ENCODE measurements at regions not wholly inside any gene's neighbourhood (a gene's known extent, or its start where the extent isn't known, plus 50 kb on each side); places are given as distances from the start of the nearest gene placed in this dataset.

- DNase-seq (ENCODE audit: insufficient read length, low spot score) (no peak), FAIRE-seq (no peak)
- TF ChIP-seq TAF1 (IDR thresholded peaks at IDR 0.05; ENCODE audit: low read depth, low read length), result no peak
- TF ChIP-seq PAX5 (IDR thresholded peaks at IDR 0.05; ENCODE audit: insufficient read depth, low read length, severe bottlenecking), result no peak
- no peak for TF ChIP-seq POLR2AphosphoS5 (IDR thresholded peaks at IDR 0.05; ENCODE audit: low read depth, low read length)
- no peak for TF ChIP-seq SPI1 (IDR thresholded peaks at IDR 0.05; ENCODE audit: low read depth, low read length)
- no peak for TF ChIP-seq POLR2A (IDR thresholded peaks at IDR 0.05; ENCODE audit: low read depth, low read length)
Observed at GRCh38 chr9:36742264-36742663, 169.6 kb downstream of the MELK start.

GRCh38 chr9:36744678-36745077 is 172.0 kb downstream of the MELK start:
- TF ChIP-seq SPI1 (IDR thresholded peaks at IDR 0.05; ENCODE audit: low read depth, low read length) (no peak), PAX5 (IDR thresholded peaks at IDR 0.05; ENCODE audit: insufficient read depth, low read length, severe bottlenecking) (no peak), TAF1 (IDR thresholded peaks at IDR 0.05; ENCODE audit: low read depth, low read length) (no peak), POLR2AphosphoS5 (IDR thresholded peaks at IDR 0.05; ENCODE audit: low read depth, low read length) (no peak), POLR2A (IDR thresholded peaks at IDR 0.05; ENCODE audit: low read depth, low read length) (no peak), POU2F2 (IDR thresholded peaks at IDR 0.05; ENCODE audit: low read depth, low read length) (no peak)
- no peak for DNase-seq (ENCODE audit: insufficient read length, low spot score)
- FAIRE-seq, result no peak

- DNase-seq (ENCODE audit: insufficient read length, low spot score) (no peak), FAIRE-seq (no peak)
- TF ChIP-seq SPI1 (IDR thresholded peaks at IDR 0.05; ENCODE audit: low read depth, low read length) (no peak), PAX5 (IDR thresholded peaks at IDR 0.05; ENCODE audit: insufficient read depth, low read length, severe bottlenecking) (no peak), POLR2AphosphoS5 (IDR thresholded peaks at IDR 0.05; ENCODE audit: low read depth, low read length) (no peak), POLR2A (IDR thresholded peaks at IDR 0.05; ENCODE audit: low read depth, low read length) (no peak), TAF1 (IDR thresholded peaks at IDR 0.05; ENCODE audit: low read depth, low read length) (no peak), POU2F2 (IDR thresholded peaks at IDR 0.05; ENCODE audit: low read depth, low read length) (no peak)
Observed at GRCh38 chr9:36745977-36746376, 173.3 kb downstream of the MELK start.

- DNase-seq (ENCODE audit: insufficient read length, low spot score) (no peak), FAIRE-seq (no peak)
- no peak for TF ChIP-seq POU2F2 (IDR thresholded peaks at IDR 0.05; ENCODE audit: low read depth, low read length)
- TF ChIP-seq POLR2AphosphoS5 (IDR thresholded peaks at IDR 0.05; ENCODE audit: low read depth, low read length), result no peak
- TF ChIP-seq SPI1 (IDR thresholded peaks at IDR 0.05; ENCODE audit: low read depth, low read length), result no peak
- no peak for TF ChIP-seq TAF1 (IDR thresholded peaks at IDR 0.05; ENCODE audit: low read depth, low read length)
- no peak for TF ChIP-seq POLR2A (IDR thresholded peaks at IDR 0.05; ENCODE audit: low read depth, low read length)
- TF ChIP-seq PAX5 (IDR thresholded peaks at IDR 0.05; ENCODE audit: insufficient read depth, low read length, severe bottlenecking), result no peak
Observed at GRCh38 chr9:36746415-36746814, 173.7 kb downstream of the MELK start.

GRCh38 chr9:36748322-36748899 is 175.7 kb downstream of the MELK start:
- FAIRE-seq, result peak; percentile 75
- DNase-seq (ENCODE audit: insufficient read length, low spot score), result peak; percentile 57

GRCh38 chr9:36749461-36749860 is 176.8 kb downstream of the MELK start:
- no peak for DNase-seq (ENCODE audit: insufficient read length, low spot score)
- FAIRE-seq, result no peak
- peak; percentile 79 for TF ChIP-seq SPI1 (IDR thresholded peaks at IDR 0.05; ENCODE audit: low read depth, low read length)
- TF ChIP-seq POLR2A (IDR thresholded peaks at IDR 0.05; ENCODE audit: low read depth, low read length), result no peak

More at GRCh38 chr9:36748322-36748899, 175.7 kb downstream of the MELK start:
- TF ChIP-seq SPI1 (IDR thresholded peaks at IDR 0.05; ENCODE audit: low read depth, low read length) (no peak), TAF1 (IDR thresholded peaks at IDR 0.05; ENCODE audit: low read depth, low read length) (no peak), POLR2A (IDR thresholded peaks at IDR 0.05; ENCODE audit: low read depth, low read length) (no peak), PAX5 (IDR thresholded peaks at IDR 0.05; ENCODE audit: insufficient read depth, low read length, severe bottlenecking) (no peak), POU2F2 (IDR thresholded peaks at IDR 0.05; ENCODE audit: low read depth, low read length) (no peak), POLR2AphosphoS5 (IDR thresholded peaks at IDR 0.05; ENCODE audit: low read depth, low read length) (no peak)

- no peak for FAIRE-seq
- DNase-seq (ENCODE audit: insufficient read length, low spot score), result no peak
- TF ChIP-seq POLR2AphosphoS5 (IDR thresholded peaks at IDR 0.05; ENCODE audit: low read depth, low read length) (no peak), POU2F2 (IDR thresholded peaks at IDR 0.05; ENCODE audit: low read depth, low read length) (no peak), TAF1 (IDR thresholded peaks at IDR 0.05; ENCODE audit: low read depth, low read length) (no peak), PAX5 (IDR thresholded peaks at IDR 0.05; ENCODE audit: insufficient read depth, low read length, severe bottlenecking) (no peak), POLR2A (IDR thresholded peaks at IDR 0.05; ENCODE audit: low read depth, low read length) (no peak), SPI1 (IDR thresholded peaks at IDR 0.05; ENCODE audit: low read depth, low read length) (no peak)
Observed at GRCh38 chr9:36750630-36751029, 177.9 kb downstream of the MELK start.

- TF ChIP-seq TAF1 (IDR thresholded peaks at IDR 0.05; ENCODE audit: low read depth, low read length) (no peak), POU2F2 (IDR thresholded peaks at IDR 0.05; ENCODE audit: low read depth, low read length) (no peak), SPI1 (IDR thresholded peaks at IDR 0.05; ENCODE audit: low read depth, low read length) (no peak), POLR2AphosphoS5 (IDR thresholded peaks at IDR 0.05; ENCODE audit: low read depth, low read length) (no peak), PAX5 (IDR thresholded peaks at IDR 0.05; ENCODE audit: insufficient read depth, low read length, severe bottlenecking) (no peak), POLR2A (IDR thresholded peaks at IDR 0.05; ENCODE audit: low read depth, low read length) (no peak)
- DNase-seq (ENCODE audit: insufficient read length, low spot score) (no peak), FAIRE-seq (no peak)
Observed at GRCh38 chr9:36755019-36755418, 182.3 kb downstream of the MELK start.

GRCh38 chr9:36759141-36759540 is 186.4 kb downstream of the MELK start:
- no peak for FAIRE-seq
- no peak for DNase-seq (ENCODE audit: insufficient read length, low spot score)
- no peak for TF ChIP-seq POLR2A (IDR thresholded peaks at IDR 0.05; ENCODE audit: low read depth, low read length)
- no peak for TF ChIP-seq TAF1 (IDR thresholded peaks at IDR 0.05; ENCODE audit: low read depth, low read length)
- TF ChIP-seq POLR2AphosphoS5 (IDR thresholded peaks at IDR 0.05; ENCODE audit: low read depth, low read length), result no peak
- no peak for TF ChIP-seq PAX5 (IDR thresholded peaks at IDR 0.05; ENCODE audit: insufficient read depth, low read length, severe bottlenecking)
- TF ChIP-seq POU2F2 (IDR thresholded peaks at IDR 0.05; ENCODE audit: low read depth, low read length), result no peak
- no peak for TF ChIP-seq SPI1 (IDR thresholded peaks at IDR 0.05; ENCODE audit: low read depth, low read length)

GRCh38 chr9:36759976-36760375 is 187.3 kb downstream of the MELK start:
- DNase-seq (ENCODE audit: insufficient read length, low spot score) (no peak), FAIRE-seq (no peak)
- no peak for TF ChIP-seq POLR2AphosphoS5 (IDR thresholded peaks at IDR 0.05; ENCODE audit: low read depth, low read length)
- no peak for TF ChIP-seq POU2F2 (IDR thresholded peaks at IDR 0.05; ENCODE audit: low read depth, low read length)
- TF ChIP-seq TAF1 (IDR thresholded peaks at IDR 0.05; ENCODE audit: low read depth, low read length), result no peak
- TF ChIP-seq SPI1 (IDR thresholded peaks at IDR 0.05; ENCODE audit: low read depth, low read length), result no peak
- TF ChIP-seq PAX5 (IDR thresholded peaks at IDR 0.05; ENCODE audit: insufficient read depth, low read length, severe bottlenecking), result no peak
- no peak for TF ChIP-seq POLR2A (IDR thresholded peaks at IDR 0.05; ENCODE audit: low read depth, low read length)

All from GM12891 (cell line).